SJCRH30 (cell line): ENCODE measurements at regions not wholly inside any gene's neighbourhood (a gene's known extent, or its start where the extent isn't known, plus 50 kb on each side); places are given as distances from the start of the nearest gene placed in this dataset.

Experiments used
- DNase-seq, 2 experiments: peaks; one replicate each; pipeline ENCODE4 v3.0.0-alpha.2; 2015 to 2020
- H3K27ac ChIP-seq: fragments of 250-450 bp; sonication (Bioruptor Pico); 2 replicates; pipeline ENCODE4 v1.5.1; 2020; ENCODE audit warnings: mild to moderate bottlenecking, moderate library complexity
- H3K27me3 ChIP-seq: fragments of 250-450 bp; sonication (Bioruptor Pico); 2 replicates; pipeline ENCODE4 v1.5.1; 2020; ENCODE audit warnings: mild to moderate bottlenecking, moderate library complexity
- H3K36me3 ChIP-seq: fragments of 250-450 bp; sonication (Bioruptor Pico); 2 replicates; pipeline ENCODE4 v1.5.1; 2020; ENCODE audit warnings: mild to moderate bottlenecking, moderate library complexity
- H3K4me1 ChIP-seq: fragments of 250-450 bp; sonication (Bioruptor Pico); 2 replicates; pipeline ENCODE4 v1.5.1; 2020; ENCODE audit warnings: mild to moderate bottlenecking, moderate library complexity
- H3K4me3 ChIP-seq: fragments of 250-450 bp; sonication (Bioruptor Pico); 2 replicates; pipeline ENCODE4 v1.5.1; 2020; ENCODE audit warnings: mild to moderate bottlenecking, moderate library complexity
- H3K9me3 ChIP-seq: fragments of 250-450 bp; sonication (Bioruptor Pico); replicated peaks from 2 replicates; pipeline ENCODE4 v1.5.1; 2020; ENCODE audit warnings: mild to moderate bottlenecking, moderate library complexity

GRCh38 chr3:137100326-137100725, 142.5 kb downstream of the IL20RB start:
- Histone ChIP-seq H3K27me3 (0 out of 2 replicates have a peak, but pooled peaks cover 3% of the 10 kb centered on the region), H3K36me3 (no peaks in the 10 kb centered on the region), H3K4me3 (no peak overlapping the region), H3K9me3 (no peaks in the 10 kb centered on the region), H3K27ac (no peak overlapping the region), H3K4me1 (no peaks in the 10 kb centered on the region)
- no peak for DNase-seq

- Histone ChIP-seq H3K4me1 (peaks cover 6% of the 10 kb centered on the region; the same call in 1 of the 2 replicates), H3K27ac (no peak overlapping the region), H3K36me3 (no peaks in the 10 kb centered on the region), H3K9me3 (no peaks in the 10 kb centered on the region), H3K27me3 (0 out of 2 replicates have a peak, but pooled peaks cover 1% of the 10 kb centered on the region), H3K4me3 (no peak overlapping the region)
- DNase-seq: peak; percentile 40 to 67
Observed at GRCh38 chr3:137103739-137104138, 146.0 kb downstream of the IL20RB start.

- H3K4me1 ChIP-seq: peaks cover 6% of the 10 kb centered on the region; the same call in 1 of the 2 replicates
- no peaks in the 10 kb centered on the region for H3K9me3 ChIP-seq
- DNase-seq: peak; percentile 26 to 87
- H3K36me3 ChIP-seq: no peaks in the 10 kb centered on the region
- peak overlapping the region; percentile 13; the same call in 1 of the 2 replicates for H3K4me3 ChIP-seq
- no peak overlapping the region for H3K27ac ChIP-seq
- no peaks in the 10 kb centered on the region for H3K27me3 ChIP-seq
Observed at GRCh38 chr3:137105277-137105977, 147.6 kb downstream of the IL20RB start.

- Histone ChIP-seq H3K9me3 (no peaks in the 10 kb centered on the region), H3K4me3 (no peak overlapping the region), H3K27ac (no peak overlapping the region), H3K36me3 (no peaks in the 10 kb centered on the region), H3K27me3 (no peaks in the 10 kb centered on the region), H3K4me1 (peaks cover 6% of the 10 kb centered on the region; the same call in 1 of the 2 replicates)
- DNase-seq: no peak
Observed at GRCh38 chr3:137106612-137107240, 148.9 kb downstream of the IL20RB start.

GRCh38 chr3:137108699-137109440, 151.1 kb downstream of the IL20RB start:
- Histone ChIP-seq H3K27ac (no peak overlapping the region), H3K4me3 (no peak overlapping the region), H3K9me3 (no peaks in the 10 kb centered on the region), H3K36me3 (no peaks in the 10 kb centered on the region), H3K27me3 (no peaks in the 10 kb centered on the region), H3K4me1 (peaks cover 6% of the 10 kb centered on the region; the same call in 1 of the 2 replicates)
- no peak for DNase-seq

- Histone ChIP-seq H3K27ac (no peak overlapping the region), H3K27me3 (no peaks in the 10 kb centered on the region), H3K36me3 (no peaks in the 10 kb centered on the region), H3K9me3 (no peaks in the 10 kb centered on the region), H3K4me3 (no peak overlapping the region), H3K4me1 (peaks cover 5% of the 10 kb centered on the region; the same call in 1 of the 2 replicates)
- DNase-seq: peak in 1 of 2 experiments; percentile 72
Observed at GRCh38 chr3:137110392-137110996, 152.7 kb downstream of the IL20RB start.

GRCh38 chr3:137111497-137111896, 153.7 kb downstream of the IL20RB start:
- no peaks in the 10 kb centered on the region for H3K9me3 ChIP-seq
- no peak for DNase-seq
- no peak overlapping the region for H3K4me3 ChIP-seq
- H3K27ac ChIP-seq: no peak overlapping the region
- no peaks in the 10 kb centered on the region for H3K4me1 ChIP-seq
- H3K27me3 ChIP-seq: no peaks in the 10 kb centered on the region
- no peaks in the 10 kb centered on the region for H3K36me3 ChIP-seq

GRCh38 chr3:137116619-137117018, 158.8 kb downstream of the IL20RB start:
- no peak for DNase-seq
- Histone ChIP-seq H3K4me3 (no peak overlapping the region), H3K9me3 (no peaks in the 10 kb centered on the region), H3K27ac (no peak overlapping the region), H3K36me3 (no peaks in the 10 kb centered on the region), H3K4me1 (no peaks in the 10 kb centered on the region), H3K27me3 (no peaks in the 10 kb centered on the region)

- Histone ChIP-seq H3K9me3 (no peaks in the 10 kb centered on the region), H3K4me3 (no peak overlapping the region), H3K27me3 (no peaks in the 10 kb centered on the region), H3K36me3 (no peaks in the 10 kb centered on the region), H3K27ac (no peak overlapping the region), H3K4me1 (no peaks in the 10 kb centered on the region)
- DNase-seq: peak; percentile 56 to 79
Observed at GRCh38 chr3:137121704-137122314, 164.0 kb downstream of the IL20RB start.

- no peak for DNase-seq
- no peak overlapping the region for H3K27ac ChIP-seq
- H3K36me3 ChIP-seq: no peaks in the 10 kb centered on the region
- no peaks in the 10 kb centered on the region for H3K27me3 ChIP-seq
- H3K4me1 ChIP-seq: peaks cover 14% of the 10 kb centered on the region
- H3K4me3 ChIP-seq: no peak overlapping the region
- H3K9me3 ChIP-seq: no peaks in the 10 kb centered on the region
Observed at GRCh38 chr3:137131081-137131480, 173.3 kb downstream of the IL20RB start.

GRCh38 chr3:137134431-137134830, 176.6 kb downstream of the IL20RB start:
- no peak overlapping the region for H3K4me3 ChIP-seq
- H3K9me3 ChIP-seq: 0 out of 2 replicates have a peak, but pooled peaks cover 3% of the 10 kb centered on the region
- peak; percentile 61 to 70 for DNase-seq
- no peaks in the 10 kb centered on the region for H3K27me3 ChIP-seq
- peak overlapping the region; percentile 68 for H3K27ac ChIP-seq
- H3K36me3 ChIP-seq: no peaks in the 10 kb centered on the region
- peaks cover 14% of the 10 kb centered on the region for H3K4me1 ChIP-seq

- no peaks in the 10 kb centered on the region for H3K36me3 ChIP-seq
- DNase-seq: no peak
- H3K27ac ChIP-seq: no peak overlapping the region
- no peaks in the 10 kb centered on the region for H3K27me3 ChIP-seq
- H3K9me3 ChIP-seq: no peaks in the 10 kb centered on the region
- H3K4me3 ChIP-seq: no peak overlapping the region
- H3K4me1 ChIP-seq: no peaks in the 10 kb centered on the region
Observed at GRCh38 chr3:137148406-137148805, 190.6 kb downstream of the IL20RB start.

- Histone ChIP-seq H3K4me3 (no peak overlapping the region), H3K27ac (no peak overlapping the region), H3K27me3 (no peaks in the 10 kb centered on the region), H3K9me3 (no peaks in the 10 kb centered on the region), H3K36me3 (no peaks in the 10 kb centered on the region), H3K4me1 (no peaks in the 10 kb centered on the region)
- no peak for DNase-seq
Observed at GRCh38 chr3:137148917-137149316, 191.1 kb downstream of the IL20RB start.

GRCh38 chr3:137150825-137151224, 193.0 kb downstream of the IL20RB start:
- DNase-seq: no peak
- no peaks in the 10 kb centered on the region for H3K4me1 ChIP-seq
- H3K27me3 ChIP-seq: no peaks in the 10 kb centered on the region
- H3K27ac ChIP-seq: no peak overlapping the region
- no peak overlapping the region for H3K4me3 ChIP-seq
- H3K36me3 ChIP-seq: no peaks in the 10 kb centered on the region
- no peaks in the 10 kb centered on the region for H3K9me3 ChIP-seq
